CD14-positive monocyte (primary cell): ENCODE measurements at regions not wholly inside any gene's neighbourhood (a gene's known extent, or its start where the extent isn't known, plus 50 kb on each side); places are given as distances from the start of the nearest gene placed in this dataset.
"Not testable (repeated sequence)": the region's sequence is repeated elsewhere in the genome, so short reads cannot be mapped to it uniquely, and the experiment has no call there.

Experiments
- DNase-seq, 3 donors: peaks; one replicate each; pipeline ENCODE4 v3.0.0-alpha.2; 2011 to 2022
- H2AFZ ChIP-seq: 2 replicates; pipeline ENCODE4 v1.6.0; 2012; ENCODE audit warnings: mild to moderate bottlenecking, low read depth, low read length, inconsistent platforms; ENCODE audit not compliant: insufficient read depth, poor library complexity, severe bottlenecking
- H3K27ac ChIP-seq, 2 donors: 1 replicate in 1 of 2; 2 replicates in 1 of 2; pipeline ENCODE4 v1.5.1; 2012 to 2013; ENCODE audit warnings: low read length in 2 of 2, control low read depth in 1 of 2, inconsistent platforms in 1 of 2, low read depth in 1 of 2, mild to moderate bottlenecking in 1 of 2
- H3K27me3 ChIP-seq, 2 donors: one replicate each; pipeline versions ENCODE4 v1.6.0 to v1.6.1; 2011 to 2013; ENCODE audit warnings: low read length in 2 of 2; ENCODE audit not compliant: control insufficient read depth in 2 of 2, insufficient read depth in 2 of 2
- H3K36me3 ChIP-seq, 2 donors: replicated peaks in 1 of 2; 1 replicate in 1 of 2; 2 replicates in 1 of 2; pipeline versions ENCODE4 v1.5.1 to v1.6.1; 2012 to 2013; ENCODE audit warnings: low read length in 2 of 2, control low read depth in 1 of 2, inconsistent platforms in 1 of 2, mild to moderate bottlenecking in 1 of 2; ENCODE audit not compliant: insufficient read depth in 2 of 2, control insufficient read depth in 1 of 2
- H3K4me1 ChIP-seq, 2 donors: 1 replicate in 1 of 2; 2 replicates in 1 of 2; pipeline versions ENCODE4 v1.5.1 to v1.6.1; 2012 to 2013; ENCODE audit warnings: low read length in 2 of 2, control low read depth in 1 of 2, inconsistent platforms in 1 of 2, mild to moderate bottlenecking in 1 of 2, moderate library complexity in 1 of 2; ENCODE audit not compliant: insufficient read depth in 2 of 2, control insufficient read depth in 1 of 2
- H3K4me2 ChIP-seq: replicated peaks from 2 replicates; pipeline ENCODE3; 2012; ENCODE audit warnings: low read length, moderate library complexity, mild to moderate bottlenecking; ENCODE audit not compliant: poor library complexity, severe bottlenecking; ENCODE audit errors: extremely low read depth
- H3K4me3 ChIP-seq, 3 experiments: fragments of 200-600 bp in 1 of 3; sonication (generic) in 1 of 3; replicated peaks in 1 of 3; 1 replicate in 2 of 3; 2 replicates in 1 of 3; pipeline ENCODE4 v1.5.1; 2011 to 2013; ENCODE audit warnings: low read length in 3 of 3, mild to moderate bottlenecking in 3 of 3, control low read depth in 2 of 3, low read depth in 2 of 3, inconsistent platforms in 1 of 3, moderate library complexity in 1 of 3
- H3K79me2 ChIP-seq: 2 replicates; pipeline ENCODE4 v1.6.0; 2012; ENCODE audit warnings: mild to moderate bottlenecking, control low read depth, inconsistent platforms, low read length, moderate library complexity; ENCODE audit not compliant: insufficient read depth
- H3K9ac ChIP-seq: 2 replicates; pipeline ENCODE4 v1.6.0; 2017; ENCODE audit warnings: low read length, mild to moderate bottlenecking; ENCODE audit not compliant: insufficient read depth, poor library complexity, severe bottlenecking
- H3K9me3 ChIP-seq, 2 donors: replicated peaks in 1 of 2; 1 replicate in 1 of 2; 2 replicates in 1 of 2; pipeline versions ENCODE4 v1.5.1 to v1.6.1; 2012 to 2013; ENCODE audit warnings: low read length in 2 of 2, control low read depth in 1 of 2; ENCODE audit not compliant: control insufficient read depth in 1 of 2, insufficient read depth in 1 of 2
- H4K20me1 ChIP-seq: 2 replicates; pipeline ENCODE4 v1.6.0; 2012; ENCODE audit warnings: mild to moderate bottlenecking, low read length, control low read depth, moderate library complexity; ENCODE audit not compliant: insufficient read depth
- H3K27ac Mint-ChIP-seq, 7 donors: one replicate each; pipeline ENCODE4 v1.8.0; 2020; ENCODE audit warnings: mild to moderate bottlenecking in 7 of 7, mixed read lengths in 7 of 7, moderate library complexity in 6 of 7, inconsistent platforms in 2 of 7
- H3K27me3 Mint-ChIP-seq, 3 donors: one replicate each; pipeline ENCODE4 v1.8.0; 2021 to 2022; ENCODE audit warnings: low read depth in 3 of 3, mild to moderate bottlenecking in 3 of 3, mixed read lengths in 3 of 3, moderate library complexity in 3 of 3, inconsistent platforms in 1 of 3
- H3K36me3 Mint-ChIP-seq, 2 donors: one replicate each; pipeline ENCODE4 v1.8.0; 2020; ENCODE audit warnings: mixed read lengths in 2 of 2, inconsistent platforms in 1 of 2, mild to moderate bottlenecking in 1 of 2
- H3K4me1 Mint-ChIP-seq: one replicate; pipeline ENCODE4 v1.8.0; 2020; ENCODE audit warnings: mild to moderate bottlenecking, mixed read lengths
- H3K4me3 Mint-ChIP-seq, 2 donors: one replicate each; pipeline ENCODE4 v1.8.0; 2020; ENCODE audit warnings: mild to moderate bottlenecking in 2 of 2, mixed read lengths in 2 of 2, moderate library complexity in 1 of 2
- H3K9me3 Mint-ChIP-seq, 7 donors: one replicate each; pipeline ENCODE4 v1.8.0; 2020 to 2022; ENCODE audit warnings: mixed read lengths in 7 of 7, mild to moderate bottlenecking in 6 of 7, moderate library complexity in 6 of 7, inconsistent platforms in 2 of 7
- WGBS: methylation state at CpG from one replicate; pipeline ENCODE4 v1.1.5; 2013; ENCODE audit warnings: missing lambda C conversion rate; ENCODE audit not compliant: insufficient coverage; 5-methylcytosine and 5-hydroxymethylcytosine counted together
- intact Hi-C, 2 donors: fragments of 100-400 bp; cut with micrococcal nuclease; formaldehyde crosslinking; loops; one replicate each; pipeline versions ENCODE4 v1.15.0 to v1.15.1; 2023
- TF ChIP-seq, protein P1 (sequence below): fragments of 200-600 bp; IDR thresholded peaks from one replicate; pipeline ENCODE4 v1.8.0; 2022; ENCODE audit warnings: antibody characterized with exemption, mild to moderate bottlenecking

DNA sequence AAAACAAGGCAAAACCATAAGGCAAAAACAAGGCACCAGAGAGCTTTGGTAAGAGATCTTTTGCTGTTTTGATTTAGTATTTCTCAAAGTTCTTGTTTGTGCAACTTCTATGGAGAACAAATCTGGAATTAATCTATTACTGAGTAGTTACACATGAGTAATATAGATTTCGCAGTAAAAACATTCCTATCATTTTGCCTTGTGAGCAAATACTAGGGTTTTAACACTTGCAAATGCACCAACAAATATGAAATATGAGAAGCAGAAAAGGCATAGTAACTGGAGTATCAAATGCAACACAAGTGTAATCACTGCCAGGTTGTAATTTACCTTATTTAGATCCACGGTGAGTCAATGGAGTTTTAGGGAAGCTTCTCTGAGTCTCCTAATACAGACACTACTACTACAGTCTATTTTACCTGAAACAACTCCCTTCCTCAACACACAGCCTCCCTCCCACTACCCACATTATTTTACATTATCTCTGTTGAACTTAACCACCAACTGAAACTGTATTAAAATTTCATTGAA is 324.1 kb downstream of the FLRT2 start:
- no peak overlapping the region for H3K9ac ChIP-seq
- peaks cover 0 to 4% (median 0%) of the 10 kb centered on the region in 7 donors for H3K9me3 Mint-ChIP-seq
- no peak overlapping the region for H3K4me3 ChIP-seq
- DNase-seq, result no peak
- no peaks in the 10 kb centered on the region for H3K27me3 ChIP-seq
- H3K4me3 Mint-ChIP-seq, result no peak overlapping the region
- WGBS, result no CpG with 5 or more reads among the region's 2 CpGs
- H3K4me1 ChIP-seq, result no peaks in the 10 kb centered on the region
- H3K4me2 ChIP-seq, result no peak overlapping the region
- no peaks in the 10 kb centered on the region for H3K36me3 Mint-ChIP-seq
- H3K4me1 Mint-ChIP-seq, result no peaks in the 10 kb centered on the region
- no peaks in the 10 kb centered on the region for H3K27me3 Mint-ChIP-seq
- TF ChIP-seq, protein P1, sequence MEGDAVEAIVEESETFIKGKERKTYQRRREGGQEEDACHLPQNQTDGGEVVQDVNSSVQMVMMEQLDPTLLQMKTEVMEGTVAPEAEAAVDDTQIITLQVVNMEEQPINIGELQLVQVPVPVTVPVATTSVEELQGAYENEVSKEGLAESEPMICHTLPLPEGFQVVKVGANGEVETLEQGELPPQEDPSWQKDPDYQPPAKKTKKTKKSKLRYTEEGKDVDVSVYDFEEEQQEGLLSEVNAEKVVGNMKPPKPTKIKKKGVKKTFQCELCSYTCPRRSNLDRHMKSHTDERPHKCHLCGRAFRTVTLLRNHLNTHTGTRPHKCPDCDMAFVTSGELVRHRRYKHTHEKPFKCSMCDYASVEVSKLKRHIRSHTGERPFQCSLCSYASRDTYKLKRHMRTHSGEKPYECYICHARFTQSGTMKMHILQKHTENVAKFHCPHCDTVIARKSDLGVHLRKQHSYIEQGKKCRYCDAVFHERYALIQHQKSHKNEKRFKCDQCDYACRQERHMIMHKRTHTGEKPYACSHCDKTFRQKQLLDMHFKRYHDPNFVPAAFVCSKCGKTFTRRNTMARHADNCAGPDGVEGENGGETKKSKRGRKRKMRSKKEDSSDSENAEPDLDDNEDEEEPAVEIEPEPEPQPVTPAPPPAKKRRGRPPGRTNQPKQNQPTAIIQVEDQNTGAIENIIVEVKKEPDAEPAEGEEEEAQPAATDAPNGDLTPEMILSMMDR, result no peak
- no peaks in the 10 kb centered on the region for H4K20me1 ChIP-seq
- no peaks in the 10 kb centered on the region for H3K9me3 ChIP-seq
- no peaks in the 10 kb centered on the region for H3K79me2 ChIP-seq
- H3K36me3 ChIP-seq, result no peaks in the 10 kb centered on the region
- no peak overlapping the region for H3K27ac ChIP-seq
- no peak overlapping the region for H3K27ac Mint-ChIP-seq
- intact Hi-C loops, result no loop called here
- no peak overlapping the region for H2AFZ ChIP-seq

GRCh38 chr14:85852906-85853305 is 323.0 kb downstream of the FLRT2 start:
- Histone ChIP-seq H3K4me1 (no peaks in the 10 kb centered on the region), H3K79me2 (no peaks in the 10 kb centered on the region), H3K27ac (no peak overlapping the region), H4K20me1 (no peaks in the 10 kb centered on the region), H3K9ac (no peak overlapping the region), H3K9me3 (no peaks in the 10 kb centered on the region), H3K4me3 (no peak overlapping the region), H3K27me3 (no peaks in the 10 kb centered on the region), H3K4me2 (no peak overlapping the region), H2AFZ (no peak overlapping the region), H3K36me3 (no peaks in the 10 kb centered on the region)
- Mint-ChIP-seq H3K27ac (no peak overlapping the region), H3K27me3 (no peaks in the 10 kb centered on the region), H3K36me3 (no peaks in the 10 kb centered on the region), H3K9me3 (peaks cover 0 to 1% (median 0%) of the 10 kb centered on the region in 7 donors), H3K4me1 (no peaks in the 10 kb centered on the region), H3K4me3 (no peak overlapping the region)
- no CpG with 5 or more reads among the region's 5 CpGs for WGBS
- no peak for DNase-seq
- TF ChIP-seq, protein P1, result no peak
- intact Hi-C loops, result no loop called here

DNA sequence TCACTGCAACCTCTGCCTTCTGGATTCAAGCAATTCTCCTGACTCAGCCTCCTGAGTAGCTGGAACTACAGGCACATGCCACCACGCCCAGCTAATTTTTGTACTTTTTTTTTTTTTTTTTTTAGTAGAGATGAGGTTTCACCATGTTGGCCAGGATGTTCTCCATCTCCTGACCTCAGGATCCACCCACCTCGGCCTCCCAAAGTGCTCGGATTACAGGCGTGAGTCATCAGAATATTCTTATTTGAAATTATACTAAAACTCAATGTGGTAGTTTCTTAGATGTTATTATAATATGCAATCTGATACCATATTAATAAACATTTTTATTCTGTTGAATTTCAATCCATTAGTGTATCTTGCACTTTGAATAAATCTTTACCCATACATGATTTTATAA is 322.2 kb downstream of the FLRT2 start:
- H3K9me3 ChIP-seq, H3K4me3 Mint-ChIP-seq, H3K36me3 ChIP-seq, H3K9me3 Mint-ChIP-seq, H3K27me3 Mint-ChIP-seq, H3K9ac ChIP-seq, DNase-seq, H3K79me2 ChIP-seq, H4K20me1 ChIP-seq, H3K4me1 ChIP-seq, H3K27ac ChIP-seq, H3K36me3 Mint-ChIP-seq, intact Hi-C loops, H3K4me2 ChIP-seq, H3K27ac Mint-ChIP-seq, H3K4me1 Mint-ChIP-seq, H2AFZ ChIP-seq, H3K4me3 ChIP-seq, H3K27me3 ChIP-seq: not testable (repeated sequence)
- no CpG with 5 or more reads among the region's 4 CpGs for WGBS
